ENCODE measurements at regions not wholly inside any gene's neighbourhood (a gene's known extent, or its start where the extent isn't known, plus 50 kb on each side); places are given as distances from the start of the nearest gene placed in this dataset.

DNA sequence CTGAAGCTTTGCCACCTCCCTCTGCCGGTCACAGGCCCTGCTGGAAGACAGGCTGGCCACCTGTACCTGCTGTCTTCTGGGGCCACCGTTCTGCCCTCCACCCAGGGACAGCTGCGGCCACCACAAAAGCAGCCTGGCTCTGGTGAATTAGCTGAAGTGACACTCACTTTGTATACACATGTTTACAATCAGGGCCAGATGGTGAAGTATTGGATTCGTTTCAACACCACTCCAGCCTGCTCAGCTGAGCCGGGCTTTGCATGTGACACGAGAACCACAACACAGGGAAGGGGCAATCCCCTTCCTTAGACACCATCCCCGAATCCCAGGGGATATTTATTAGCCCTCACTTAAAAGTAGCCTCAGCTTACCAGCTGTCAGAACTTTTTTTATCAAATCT, 191.5 kb upstream of the RPL38 start:
- no peak for DNase-seq (ENCODE audit: low read depth in 2 of 2)

DNA sequence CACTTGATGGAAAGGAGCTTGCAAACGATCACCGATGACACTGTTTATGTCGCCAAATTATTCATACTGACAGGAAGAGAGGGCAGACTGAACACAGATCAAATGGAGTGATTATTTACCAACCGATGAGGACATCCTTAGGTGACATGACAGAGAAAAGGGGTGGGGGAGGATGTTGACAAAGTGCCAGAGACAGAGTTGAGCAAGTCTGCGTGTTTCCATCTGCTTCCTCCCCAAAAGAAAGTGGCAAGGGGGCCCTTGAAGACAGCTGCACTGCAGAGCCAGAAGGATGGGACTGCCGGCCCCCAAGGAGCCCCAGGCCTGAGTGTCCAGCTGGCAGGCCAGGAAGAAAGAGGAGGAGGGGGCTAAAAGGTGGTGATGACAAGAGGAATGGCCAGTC, 191.0 kb upstream of the RPL38 start:
- DNase-seq (ENCODE audit: low read depth in 2 of 2) = no peak

DNA sequence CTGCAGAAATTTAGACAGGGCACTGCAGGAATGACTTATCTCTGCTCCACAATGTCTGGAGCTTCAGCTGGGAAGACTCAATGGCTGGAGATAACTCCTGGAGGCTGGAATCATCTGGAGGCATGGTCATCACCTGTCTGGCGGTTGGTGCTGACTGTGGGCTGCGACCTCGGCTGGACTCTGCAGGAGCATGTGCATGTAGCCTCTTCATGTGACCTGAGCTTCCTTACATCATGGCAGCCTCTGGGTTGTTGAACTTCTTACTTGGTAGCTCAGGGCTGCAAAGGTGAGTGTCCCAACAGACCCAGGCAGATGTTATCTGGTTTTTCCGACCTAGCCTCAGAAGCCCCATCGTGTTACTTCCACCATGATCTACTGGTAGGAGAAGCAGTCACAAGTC, 188.2 kb upstream of the RPL38 start:
- no peak for DNase-seq (ENCODE audit: low read depth in 2 of 2)

DNA sequence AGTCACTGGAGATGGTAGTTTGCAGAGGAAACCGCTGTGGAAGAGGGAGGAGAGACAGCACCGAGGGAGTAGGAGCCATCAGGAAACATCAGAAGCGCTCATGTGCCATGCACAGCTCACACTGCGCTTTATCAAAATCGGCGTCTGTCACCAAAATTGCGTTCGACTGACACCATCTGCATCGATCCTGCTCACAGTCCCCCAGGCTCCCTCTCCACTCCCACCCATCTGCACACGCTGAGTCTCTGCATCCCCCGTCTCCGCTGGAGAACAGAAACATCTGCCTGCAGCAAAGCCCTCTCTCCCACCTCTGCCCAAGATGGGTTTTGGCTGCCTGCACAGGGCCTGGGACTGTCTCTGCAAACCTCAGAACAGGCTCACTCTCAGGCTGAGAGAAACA, 187.5 kb upstream of the RPL38 start:
- DNase-seq (ENCODE audit: low read depth in 2 of 2) = no peak

DNA sequence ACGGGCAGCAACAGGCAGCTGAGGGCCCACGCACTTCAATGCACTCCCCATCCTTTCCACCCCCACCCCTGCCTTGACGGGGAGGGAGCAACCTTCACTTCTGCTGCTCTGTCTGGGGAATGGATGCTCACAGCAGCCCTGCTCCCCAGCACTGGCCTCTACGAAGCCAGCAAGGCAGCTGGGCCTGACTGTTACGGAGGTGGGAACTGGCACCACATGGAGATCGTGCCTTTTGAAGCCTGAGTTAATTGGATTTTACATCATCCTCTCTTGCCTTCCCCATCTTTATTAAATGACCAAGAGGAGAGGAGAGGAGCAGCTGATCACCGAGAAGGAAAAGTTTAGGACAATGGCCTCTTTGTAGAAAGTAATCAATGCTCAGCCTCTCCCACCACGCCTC, 187.0 kb upstream of the RPL38 start:
- no peak for DNase-seq (ENCODE audit: low read depth in 2 of 2)

DNA sequence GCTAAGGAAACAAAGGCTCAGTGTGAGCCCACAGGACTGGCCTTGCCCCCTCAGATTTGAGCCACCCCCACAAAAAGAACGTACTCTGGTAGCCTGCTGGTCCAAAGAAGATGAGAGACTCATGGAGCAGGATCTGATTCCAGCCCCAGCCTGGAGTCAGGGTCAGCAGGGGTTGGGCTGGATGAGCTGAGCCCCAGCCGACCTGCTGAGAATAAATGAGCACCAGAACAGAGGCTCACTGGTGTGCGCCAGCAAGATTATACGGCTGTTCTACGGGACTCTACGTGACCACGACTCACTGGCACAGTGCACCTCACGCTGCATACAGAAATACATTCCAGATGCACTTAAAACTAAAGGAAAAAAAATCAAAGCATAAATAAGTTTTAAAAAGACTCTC, 186.0 kb upstream of the RPL38 start:
- DNase-seq (ENCODE audit: low read depth in 2 of 2) = no peak

DNA sequence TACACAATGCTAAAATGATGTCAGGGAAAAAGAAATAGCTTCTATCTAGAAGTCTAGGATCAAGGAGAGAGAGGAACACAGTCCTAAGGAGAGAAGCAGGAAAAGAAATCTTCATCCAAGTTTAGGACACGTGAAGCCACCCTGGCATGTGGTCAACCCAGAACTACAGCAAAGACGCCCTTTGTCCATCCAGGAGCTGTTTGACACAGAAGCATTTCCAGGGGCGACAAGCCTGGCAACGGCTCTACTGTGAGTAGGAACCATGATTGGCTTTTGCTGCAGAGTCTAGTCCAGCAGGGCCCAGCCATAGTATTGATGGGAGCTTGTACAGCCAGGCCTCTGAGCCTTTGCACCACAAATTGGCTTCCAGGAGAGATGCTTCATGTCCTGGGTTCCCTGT, 185.4 kb upstream of the RPL38 start:
- DNase-seq (ENCODE audit: low read depth in 2 of 2) = no peak

DNA sequence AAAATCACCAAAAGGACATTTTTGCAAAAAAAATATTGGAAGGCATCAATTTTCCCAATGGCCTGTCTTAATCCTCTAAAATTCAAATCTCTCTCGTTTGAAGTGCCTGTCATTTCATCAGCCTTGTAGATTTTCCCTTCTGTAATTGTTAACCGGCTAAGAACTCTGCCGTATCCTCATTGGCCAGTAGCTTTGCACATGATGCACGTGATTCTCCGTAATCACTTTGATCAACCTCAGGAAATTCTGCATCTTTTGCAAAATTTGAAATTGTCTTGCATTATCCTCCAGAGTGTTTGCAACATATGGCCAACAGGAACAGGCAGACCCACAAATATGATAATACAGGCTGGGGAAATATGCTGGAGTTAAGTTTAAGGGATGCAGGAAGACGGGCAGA, 184.2 kb upstream of the RPL38 start:
- DNase-seq (ENCODE audit: low read depth in 2 of 2) = no peak

DNA sequence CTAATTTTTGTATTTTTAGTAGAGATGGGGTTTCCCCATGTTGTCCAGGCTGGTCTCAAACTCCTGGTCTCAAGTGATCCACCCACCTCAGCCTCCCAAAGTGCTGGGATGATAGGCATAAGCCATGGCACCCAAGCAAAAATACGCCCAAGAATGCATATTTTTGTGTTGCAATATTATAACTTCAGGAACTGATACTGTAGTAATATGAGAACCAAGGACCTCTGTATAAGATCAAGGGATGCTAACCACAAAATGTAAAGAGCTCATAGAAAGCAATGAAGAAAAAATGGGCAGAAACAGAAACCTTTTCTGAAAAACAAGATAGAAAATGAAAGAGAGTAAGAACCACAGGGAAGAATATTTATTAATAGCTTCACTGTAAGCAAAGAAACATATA, 183.6 kb upstream of the RPL38 start:
- no peak for DNase-seq (ENCODE audit: low read depth in 2 of 2)

DNA sequence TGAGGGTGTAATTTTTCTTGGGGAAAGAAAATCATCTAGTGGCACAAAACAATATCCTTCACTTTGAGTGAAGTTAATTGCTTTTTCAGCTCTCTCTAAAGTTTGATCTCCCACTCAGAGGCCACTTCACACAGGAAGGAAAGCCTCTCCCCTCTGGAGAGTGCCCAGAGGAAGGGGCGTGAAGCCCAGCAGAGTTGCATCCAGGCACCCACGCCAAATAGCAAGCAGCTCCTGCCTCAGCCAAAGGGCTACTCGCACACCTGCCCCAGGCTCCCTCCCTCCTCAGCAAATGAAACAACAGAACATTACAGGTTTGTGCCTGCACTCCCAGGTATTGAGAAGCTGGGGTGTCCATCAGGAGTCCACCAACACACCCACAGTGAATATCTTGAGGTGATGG, 183.0 kb upstream of the RPL38 start:
- DNase-seq (ENCODE audit: low read depth in 2 of 2) = no peak

DNA sequence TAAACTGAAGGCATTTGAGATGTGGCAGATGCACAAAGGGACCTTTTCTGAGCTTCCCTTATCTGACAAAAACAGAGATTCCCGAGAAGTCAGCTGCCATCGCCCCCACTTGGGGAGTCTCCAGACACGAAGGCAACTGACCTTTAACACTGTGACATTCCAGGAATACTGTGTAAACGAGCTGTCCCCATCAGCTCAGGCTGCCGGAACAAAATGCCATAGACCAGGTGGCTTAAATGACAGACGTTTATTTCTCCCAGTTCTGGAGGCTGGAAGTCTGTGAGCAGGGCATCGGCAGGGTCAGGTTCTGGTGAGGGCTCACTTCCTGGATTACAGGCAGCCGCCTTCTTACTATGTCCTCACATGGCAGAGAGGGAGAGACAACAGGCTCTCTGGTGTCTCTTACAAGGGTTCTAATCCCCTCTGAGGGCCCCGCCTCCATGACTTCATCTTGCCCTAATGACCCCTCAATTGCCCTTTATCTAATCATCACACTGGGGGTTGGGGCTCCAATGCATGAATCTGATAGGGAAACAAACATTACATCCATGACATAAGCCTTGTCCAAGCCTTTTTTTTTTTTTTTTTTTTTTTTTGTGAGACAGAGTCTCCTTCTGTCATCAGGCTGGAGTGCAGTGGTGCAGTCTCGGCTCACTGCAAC, 178.5 kb upstream of the RPL38 start:
- no peak for DNase-seq (ENCODE audit: low read depth in 2 of 2)

DNA sequence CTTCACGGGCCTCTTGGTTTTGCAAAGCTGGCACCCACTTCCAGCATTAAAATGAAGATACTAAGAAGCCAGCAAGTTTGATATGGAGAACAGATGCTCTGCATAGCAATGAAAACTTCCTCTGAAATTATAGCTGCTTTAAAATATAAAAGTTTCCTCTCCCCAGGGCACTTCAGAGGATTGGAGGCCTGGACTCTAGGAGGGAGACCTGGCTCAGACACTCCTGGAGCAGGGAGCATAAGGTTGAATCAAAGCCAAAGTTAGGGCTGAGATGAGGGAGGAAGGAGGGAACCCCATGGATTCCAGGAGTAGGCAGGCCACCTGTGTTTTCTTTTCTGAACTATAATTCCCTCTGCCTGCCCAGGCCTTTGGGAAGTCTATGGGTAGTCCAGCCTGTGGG, 176.0 kb upstream of the RPL38 start:
- DNase-seq (ENCODE audit: low read depth in 2 of 2) = no peak

DNA sequence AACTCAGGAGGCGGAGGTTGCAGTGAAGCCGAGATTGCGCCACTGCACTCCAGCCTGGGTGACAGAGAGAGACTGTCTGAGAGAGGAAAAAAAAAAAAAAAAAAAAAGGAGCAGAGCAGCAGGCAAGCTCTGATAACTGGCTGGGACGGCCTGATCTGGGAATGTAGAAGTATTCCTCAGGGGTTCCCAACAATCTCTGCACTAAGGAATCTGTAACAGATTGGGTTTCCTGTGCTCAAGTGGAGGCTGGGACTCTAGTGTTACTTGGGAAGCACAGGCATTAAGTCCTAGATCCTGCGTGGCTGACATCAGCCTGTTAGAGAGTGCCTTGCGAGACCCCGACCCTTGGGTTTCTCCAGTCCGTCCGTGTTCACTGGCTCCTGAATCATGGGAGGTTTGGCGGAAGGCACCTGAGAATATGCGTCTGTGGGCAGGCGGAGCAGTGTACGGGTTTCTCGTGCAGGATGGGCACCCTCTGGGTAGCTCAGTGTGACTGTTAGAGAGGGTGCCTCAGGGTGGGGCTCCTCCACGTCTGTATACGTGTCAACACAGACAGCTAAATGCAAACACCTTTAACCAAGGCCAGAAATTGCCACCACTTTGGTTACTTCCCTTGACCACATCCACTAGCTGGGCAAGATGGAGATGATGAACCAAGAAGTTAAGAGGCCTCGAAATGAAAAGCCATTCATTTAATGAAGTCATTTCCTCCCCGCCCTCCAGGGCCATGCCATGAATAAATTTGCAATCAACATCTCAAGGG, 174.9 kb upstream of the RPL38 start:
- DNase-seq (ENCODE audit: low read depth in 2 of 2) = no peak

DNA sequence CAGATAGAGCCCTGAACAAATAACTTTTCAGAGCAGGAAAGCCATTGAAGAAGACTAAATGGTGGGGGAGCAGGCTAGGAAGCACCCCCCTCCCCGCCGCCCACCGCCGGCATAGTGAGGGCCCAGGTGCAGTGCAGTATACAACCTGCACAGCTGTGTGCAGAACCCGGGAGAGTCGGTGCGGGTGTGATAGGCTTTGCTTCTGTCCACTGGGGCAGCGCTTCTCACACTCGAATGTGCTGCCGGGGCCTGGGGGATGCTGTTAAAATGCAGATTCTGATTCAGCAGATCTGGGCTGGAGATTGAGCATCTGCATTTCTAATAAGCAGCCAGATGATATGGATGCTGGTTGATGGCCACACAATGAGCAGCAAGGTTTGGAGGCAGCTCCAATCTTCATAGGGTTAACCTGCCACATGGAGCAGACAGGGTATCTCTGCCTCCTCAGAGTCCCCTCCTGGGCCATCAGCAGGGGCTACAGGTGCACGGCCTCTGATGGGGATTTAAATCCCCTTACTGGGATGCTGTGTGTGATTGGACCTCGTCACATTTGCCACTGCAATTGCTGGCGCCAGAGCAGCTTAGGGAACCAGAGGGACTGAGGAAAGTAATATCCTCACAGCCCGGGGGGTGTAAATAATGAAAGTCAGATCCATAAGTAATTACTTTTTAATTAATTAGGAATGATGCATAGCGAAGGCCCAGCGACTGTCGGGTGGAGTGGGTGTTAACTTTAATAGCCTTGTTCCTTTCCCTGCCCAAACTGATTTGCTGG, 172.0 kb upstream of the RPL38 start:
- no peak for DNase-seq (ENCODE audit: low read depth in 2 of 2)

DNA sequence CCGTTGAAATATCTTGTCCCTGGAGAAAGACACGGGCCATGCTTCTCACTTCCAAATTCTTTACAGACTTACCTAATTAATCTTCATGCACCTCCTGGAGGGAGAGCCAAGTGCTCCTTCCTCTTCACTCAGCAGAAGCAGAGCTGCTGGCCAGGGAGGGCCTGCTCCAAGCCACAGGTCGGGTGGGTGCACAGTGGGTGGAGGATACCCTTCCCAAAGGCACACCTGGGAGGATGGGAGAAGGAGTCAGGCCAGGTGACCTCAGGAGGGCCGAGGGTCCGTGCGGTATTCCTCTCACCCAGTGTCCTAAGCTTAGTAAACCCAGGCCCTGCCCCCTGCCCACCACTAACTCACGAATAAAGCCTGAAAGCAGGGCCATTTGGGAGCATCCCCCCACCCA, 171.3 kb upstream of the RPL38 start:
- DNase-seq (ENCODE audit: low read depth in 2 of 2) = no peak

DNA sequence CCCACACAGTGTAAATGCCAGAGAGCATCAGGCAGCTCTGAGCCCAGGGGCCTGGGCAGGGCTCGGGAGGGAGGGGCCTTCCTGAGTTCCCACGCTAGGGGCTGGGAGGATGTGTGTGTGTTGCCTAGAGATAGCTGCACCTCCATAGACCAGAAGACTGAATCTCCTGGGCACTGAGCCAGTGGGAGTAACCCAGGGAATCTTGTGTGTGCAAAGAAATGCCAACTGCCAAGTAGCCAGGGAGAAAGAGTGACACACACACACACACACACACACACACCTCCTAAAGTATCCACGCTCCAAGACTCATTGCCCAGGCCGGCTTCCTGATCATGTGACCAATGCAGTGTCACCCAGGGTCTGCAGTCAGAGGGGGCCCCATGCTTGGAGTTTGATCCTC, 166.2 kb upstream of the RPL38 start:
- DNase-seq (ENCODE audit: low read depth in 2 of 2) = no peak

DNA sequence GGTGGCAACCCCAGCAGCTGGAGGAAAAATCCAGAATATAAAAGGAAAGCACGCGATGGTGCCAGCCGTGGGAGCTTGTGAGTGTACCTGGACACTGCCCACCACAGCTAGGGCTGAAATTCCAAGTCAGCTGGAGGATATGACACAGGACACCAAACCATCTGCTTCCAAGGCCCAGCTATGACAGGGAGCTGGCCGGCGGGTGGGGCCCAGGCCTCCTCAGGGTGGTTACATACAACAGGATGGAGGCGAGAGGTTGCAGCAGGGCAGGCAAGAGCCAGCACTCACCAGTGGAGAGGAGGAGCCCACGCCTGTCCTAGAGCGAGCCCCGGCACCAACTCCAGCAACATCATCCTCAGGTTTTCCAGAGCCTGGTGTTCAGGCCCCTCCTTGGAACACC, 163.2 kb upstream of the RPL38 start:
- no peak for DNase-seq (ENCODE audit: low read depth in 2 of 2)

DNA sequence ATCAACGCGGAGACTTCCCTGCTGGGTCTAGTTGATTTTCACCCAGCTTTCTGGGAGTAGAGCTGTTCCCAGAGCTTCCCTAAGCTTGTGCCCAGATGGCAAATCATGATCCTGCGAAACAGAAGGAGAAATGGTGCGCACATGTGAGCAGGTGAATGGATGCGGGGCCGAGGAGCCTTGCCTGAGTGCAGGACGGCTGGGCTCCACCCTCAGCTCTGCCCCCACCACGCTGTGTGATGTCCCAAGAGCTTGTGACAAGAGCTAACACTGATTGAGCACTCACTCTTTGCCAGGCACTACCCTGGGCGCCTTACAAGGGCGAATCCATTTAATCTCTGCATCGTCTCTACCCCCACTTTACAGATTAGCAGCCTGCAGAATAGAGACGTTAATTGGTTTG, 162.7 kb upstream of the RPL38 start:
- no peak for DNase-seq (ENCODE audit: low read depth in 2 of 2)

DNA sequence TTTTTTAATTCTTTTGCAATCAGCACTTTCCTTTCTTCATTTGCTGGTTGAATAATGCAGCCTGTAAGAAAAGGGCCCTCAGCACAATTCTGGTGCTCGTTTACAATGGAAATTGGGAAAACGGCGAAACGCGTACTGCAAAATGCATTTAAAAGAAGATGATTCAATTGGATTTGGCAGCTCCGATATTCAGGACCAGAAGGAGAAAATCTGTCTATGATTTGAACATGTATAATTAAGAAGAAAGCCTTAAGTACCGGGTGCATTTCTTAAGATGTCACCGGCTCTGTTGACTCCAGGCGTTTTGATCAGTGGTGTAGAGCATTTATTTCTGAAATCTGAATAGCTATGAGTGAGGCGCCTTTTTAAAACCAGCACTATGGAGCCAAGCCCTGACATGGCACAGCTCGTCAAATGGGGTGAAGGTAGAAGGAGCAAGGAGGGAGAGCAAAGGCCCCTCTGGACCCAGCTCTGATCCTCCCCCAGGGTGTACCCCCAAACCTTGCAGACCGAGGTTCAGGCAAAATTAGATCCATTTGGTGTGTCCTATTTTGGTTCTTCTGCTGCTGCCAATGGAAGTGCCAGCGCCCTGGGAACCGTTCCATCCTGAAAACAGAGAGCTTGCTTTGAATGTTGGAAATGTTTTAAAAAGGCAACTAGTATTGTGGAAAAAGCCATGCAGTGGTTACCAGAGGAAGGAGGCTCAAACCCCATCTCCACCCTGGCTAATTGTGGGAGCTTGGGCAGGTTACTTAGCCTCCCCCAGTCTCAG, 161.4 kb upstream of the RPL38 start:
- DNase-seq (ENCODE audit: low read depth in 2 of 2) = no peak

DNA sequence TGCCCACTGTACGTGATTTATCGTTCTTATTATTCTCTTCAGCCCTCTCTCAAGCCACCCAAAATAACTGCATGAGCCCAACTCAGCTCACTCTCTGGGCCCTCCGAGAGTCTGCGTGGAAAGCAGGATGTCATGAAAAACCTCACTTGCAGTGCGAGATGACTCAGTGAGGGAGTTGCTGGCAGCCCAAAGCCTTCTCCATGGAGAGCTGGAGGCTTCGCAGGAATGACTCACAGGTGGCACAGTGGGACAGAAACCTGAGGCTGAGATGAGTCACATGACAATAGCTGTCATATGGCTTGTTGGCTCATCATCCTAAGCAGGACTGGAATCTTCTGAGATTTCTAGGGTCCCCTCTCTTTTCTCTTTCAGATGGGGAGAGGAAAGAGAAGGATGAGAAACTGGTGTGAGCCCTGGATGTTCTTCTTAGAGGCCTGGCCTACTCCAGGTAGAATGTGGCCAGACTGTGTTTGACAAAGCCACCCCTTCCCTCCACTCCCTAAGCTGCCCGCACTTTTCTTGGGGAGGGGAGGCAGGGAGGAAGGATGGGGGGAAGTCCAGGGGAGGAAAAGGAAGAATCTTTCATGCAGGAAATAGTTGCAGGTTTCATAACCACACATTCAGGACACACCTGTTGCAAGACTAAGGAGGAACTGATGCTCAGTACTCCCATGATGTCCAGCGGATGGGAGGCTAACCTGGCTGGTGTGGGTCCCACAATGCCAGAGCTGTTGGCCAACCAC, 160.6 kb upstream of the RPL38 start:
- DNase-seq (ENCODE audit: low read depth in 2 of 2) = no peak

DNA sequence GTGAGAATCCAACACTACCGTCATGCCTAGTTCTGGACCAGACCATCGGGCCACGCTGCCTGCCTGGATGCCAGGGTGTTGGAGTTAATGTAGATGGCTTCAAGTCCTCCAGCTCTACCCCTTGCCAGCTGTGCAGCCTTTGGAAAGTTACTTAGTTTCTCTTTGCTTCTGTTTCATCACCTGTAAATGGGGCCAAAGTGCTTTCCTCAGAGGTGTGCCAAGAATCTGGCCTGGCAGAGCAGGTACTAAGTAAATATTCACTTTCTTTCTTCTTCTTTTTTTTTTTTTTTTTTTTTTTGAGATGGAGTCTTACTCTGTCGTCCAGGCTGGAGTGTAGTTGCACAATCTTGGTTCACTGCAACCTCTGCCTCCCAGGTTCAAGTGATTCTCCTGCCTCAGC, 159.5 kb upstream of the RPL38 start:
- DNase-seq (ENCODE audit: low read depth in 2 of 2) = no peak
